NCI-H69 (cell line): ENCODE measurements at regions not wholly inside any gene's neighbourhood (a gene's known extent, or its start where the extent isn't known, plus 50 kb on each side); places are given as distances from the start of the nearest gene placed in this dataset.
A peak's percentile ranks its signal among the peaks of the same experiment; 100 is the strongest.

Experiments
- DNase-seq: peaks from one replicate; lab custom pipeline; 2025; lab: John Stamatoyannopoulos, UW

- DNase-seq, result no peak
Observed at GRCh38 chr4:189374176-189374575, 566.5 kb upstream of the FRG1 start.

- DNase-seq, result no peak
Observed at GRCh38 chr4:189376901-189377300, 563.8 kb upstream of the FRG1 start.

GRCh38 chr4:189377569-189377968 lies 563.1 kb upstream of the FRG1 start:
- no peak for DNase-seq

- no peak for DNase-seq
Observed at GRCh38 chr4:189385098-189385497, 555.6 kb upstream of the FRG1 start.

GRCh38 chr4:189385579-189385978 lies 555.1 kb upstream of the FRG1 start:
- DNase-seq, result no peak

DNA sequence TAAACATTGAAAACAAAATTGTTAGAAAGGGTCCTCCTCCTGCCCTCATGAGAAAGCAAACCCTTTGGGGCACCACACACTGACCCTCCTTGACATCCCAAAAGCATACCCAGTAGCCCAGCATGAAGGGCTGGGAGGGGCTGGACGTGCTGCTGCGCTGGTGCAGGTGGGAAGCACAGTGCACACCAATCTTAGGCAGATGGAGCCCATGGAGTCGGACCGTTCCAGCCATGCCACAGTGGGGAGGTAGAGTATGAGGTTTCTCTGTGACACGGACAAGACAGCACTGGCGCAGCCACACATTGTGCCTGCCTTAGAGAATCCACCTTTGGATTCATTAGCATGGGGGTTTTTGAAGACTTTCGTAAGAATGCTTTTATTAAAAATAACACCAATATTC lies 544.2 kb upstream of the FRG1 start:
- no peak for DNase-seq

GRCh38 chr4:189404271-189404670 lies 536.4 kb upstream of the FRG1 start:
- no peak for DNase-seq

GRCh38 chr4:189409158-189409557 lies 531.5 kb upstream of the FRG1 start:
- no peak for DNase-seq

DNA sequence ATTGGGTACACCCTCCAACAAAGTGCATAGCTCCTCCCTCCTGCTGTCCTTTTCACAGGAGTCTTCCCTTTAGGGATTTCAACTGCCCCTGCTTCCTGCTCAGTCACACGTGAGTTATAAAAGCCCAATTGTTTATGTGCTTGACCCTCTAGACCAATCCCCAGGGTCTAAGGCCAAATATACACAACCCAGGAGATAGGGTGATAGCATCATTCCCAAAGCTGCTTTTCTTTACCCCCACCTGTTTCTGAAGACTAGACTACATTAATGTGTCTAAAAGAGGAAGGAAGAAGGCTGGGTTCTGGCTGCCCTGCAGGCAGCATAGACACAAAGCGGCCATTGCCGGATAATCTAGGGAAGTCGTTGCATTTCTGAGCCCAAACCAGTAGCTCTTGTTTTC lies 526.7 kb upstream of the FRG1 start:
- DNase-seq, result no peak

- no peak for DNase-seq
Observed at GRCh38 chr4:189420572-189420971, 520.1 kb upstream of the FRG1 start.

GRCh38 chr4:189436207-189436606 lies 504.5 kb upstream of the FRG1 start:
- DNase-seq, result no peak

GRCh38 chr4:189440716-189441115 lies 500.0 kb upstream of the FRG1 start:
- DNase-seq, result no peak

- DNase-seq, result no peak
Observed at GRCh38 chr4:189443341-189443740, 497.3 kb upstream of the FRG1 start.

DNA sequence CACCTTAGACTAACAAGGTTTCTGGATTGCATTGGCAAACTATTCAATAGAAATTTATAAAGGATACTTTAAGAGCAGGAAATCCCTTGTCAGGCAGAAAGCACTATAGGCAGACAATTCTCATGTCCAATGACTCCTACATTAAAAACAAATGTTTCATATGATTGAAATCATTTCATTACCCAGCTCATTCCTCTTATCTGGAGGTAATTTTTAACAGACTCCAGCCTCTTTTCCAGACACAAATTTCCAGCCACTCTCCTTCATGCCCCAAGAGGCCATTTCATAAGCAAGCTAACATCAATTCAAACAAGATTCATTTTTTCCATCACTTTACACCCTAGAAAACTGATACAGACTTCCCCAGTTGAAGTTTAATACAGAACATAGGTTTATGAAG lies 495.1 kb upstream of the FRG1 start:
- no peak for DNase-seq

GRCh38 chr4:189463734-189464133 lies 476.9 kb upstream of the FRG1 start:
- DNase-seq, result no peak

DNA sequence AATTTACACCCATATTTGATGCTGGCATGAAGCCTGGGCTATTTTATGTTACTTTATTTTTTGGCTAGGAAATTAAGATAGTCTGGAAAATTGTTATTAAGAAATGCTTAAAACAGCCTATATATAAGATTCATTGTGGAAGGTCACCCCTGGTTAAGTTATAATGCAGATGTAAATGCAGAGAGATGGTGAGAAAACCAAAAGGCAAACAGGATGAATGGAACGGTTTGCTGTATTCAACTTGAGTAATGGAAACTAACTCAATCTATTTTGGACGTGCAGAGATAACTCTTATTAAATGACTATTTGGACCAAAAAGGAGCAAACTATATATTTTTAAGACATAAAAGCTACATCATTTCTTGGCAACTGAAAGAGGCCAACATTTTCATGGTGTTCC lies 446.3 kb upstream of the FRG1 start:
- no peak for DNase-seq

DNA sequence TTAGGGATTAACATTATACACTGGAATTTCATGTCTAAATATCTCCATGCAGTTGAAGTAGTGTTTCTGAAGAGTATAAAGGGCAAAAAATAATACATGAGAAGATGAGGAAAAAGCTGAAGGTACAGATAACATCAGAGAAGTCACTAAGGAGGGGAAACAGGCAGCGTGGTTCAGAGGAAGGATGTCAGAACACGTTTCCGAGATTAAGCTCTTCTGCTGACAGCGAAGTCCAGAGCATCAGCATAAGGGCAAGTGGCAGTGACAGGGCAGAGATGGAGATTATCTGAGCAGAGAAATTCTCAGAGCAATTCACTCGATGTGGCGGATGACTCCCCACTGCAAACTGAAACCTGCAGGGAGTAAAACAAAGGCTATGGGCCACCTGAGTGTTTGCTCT lies 443.2 kb upstream of the FRG1 start:
- DNase-seq, result no peak

DNA sequence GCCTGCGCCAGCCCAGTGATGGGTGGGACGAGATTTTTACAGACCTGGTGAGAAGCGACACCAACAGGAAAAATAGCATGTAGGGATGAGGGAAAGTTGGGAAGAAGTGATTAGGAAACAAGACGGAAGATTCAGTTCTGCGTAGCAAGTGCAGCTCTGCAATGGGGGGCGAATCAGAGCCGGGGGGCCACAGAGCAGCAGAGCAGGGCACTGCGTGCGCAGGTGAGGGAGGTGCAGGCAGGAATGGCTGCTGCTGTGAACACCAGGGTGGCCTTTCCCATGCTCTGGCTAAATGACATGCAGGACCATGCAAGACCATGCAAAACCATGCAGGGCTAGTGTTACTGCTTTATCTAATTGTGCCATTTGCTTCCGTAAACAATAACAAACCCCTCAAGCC lies 442.7 kb upstream of the FRG1 start:
- DNase-seq, result no peak

- DNase-seq, result no peak
Observed at GRCh38 chr4:189498457-189498856, 442.2 kb upstream of the FRG1 start.

DNA sequence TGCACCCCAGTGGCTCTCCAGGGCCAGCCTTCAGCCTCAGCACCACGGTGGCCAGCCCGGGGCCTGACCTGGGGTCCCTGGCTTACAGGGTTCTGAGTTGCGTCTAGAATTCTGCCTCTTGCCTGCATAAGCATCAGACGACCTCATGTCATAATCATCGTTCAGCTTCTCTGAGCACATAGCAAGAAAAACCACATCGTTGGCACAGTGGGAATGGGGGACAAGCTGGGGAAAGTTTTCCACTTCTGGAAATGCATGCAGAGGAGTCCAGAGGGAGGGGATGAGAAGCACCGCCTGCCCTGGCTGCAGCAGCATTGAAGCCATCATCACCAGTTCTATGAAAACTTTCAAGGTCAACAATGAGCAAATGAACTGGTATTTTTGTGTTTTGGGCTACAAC lies 441.0 kb upstream of the FRG1 start:
- no peak for DNase-seq

- no peak for DNase-seq
Observed at GRCh38 chr4:189500970-189501369, 439.7 kb upstream of the FRG1 start.

DNA sequence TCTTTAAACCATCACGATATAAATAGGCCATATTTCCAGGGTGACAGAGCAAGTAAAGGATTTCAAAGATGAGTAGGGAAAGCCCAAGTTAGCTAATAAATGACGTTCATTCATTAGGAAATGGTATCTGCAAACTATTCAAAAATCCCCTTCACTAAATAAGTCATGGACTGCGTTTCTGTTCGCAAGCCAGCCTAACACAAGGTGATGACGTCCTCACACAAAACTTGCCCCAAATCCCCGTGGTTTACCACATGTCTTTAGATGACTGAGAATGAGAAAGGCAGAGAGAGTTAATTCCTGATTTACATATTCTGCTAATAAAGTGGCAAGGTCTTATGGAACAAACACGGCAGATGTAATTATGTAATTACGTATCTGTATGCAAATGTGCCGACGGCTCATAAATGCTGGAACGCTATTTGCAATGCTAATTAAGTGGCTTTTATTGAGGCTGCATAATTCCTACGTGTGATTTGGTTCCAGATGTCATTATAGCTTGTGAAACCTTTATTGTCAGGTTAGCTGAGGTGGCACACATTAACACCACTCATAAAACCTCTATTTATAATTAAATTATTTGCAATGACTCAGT lies 437.7 kb upstream of the FRG1 start:
- DNase-seq, result peak; percentile 22

DNA sequence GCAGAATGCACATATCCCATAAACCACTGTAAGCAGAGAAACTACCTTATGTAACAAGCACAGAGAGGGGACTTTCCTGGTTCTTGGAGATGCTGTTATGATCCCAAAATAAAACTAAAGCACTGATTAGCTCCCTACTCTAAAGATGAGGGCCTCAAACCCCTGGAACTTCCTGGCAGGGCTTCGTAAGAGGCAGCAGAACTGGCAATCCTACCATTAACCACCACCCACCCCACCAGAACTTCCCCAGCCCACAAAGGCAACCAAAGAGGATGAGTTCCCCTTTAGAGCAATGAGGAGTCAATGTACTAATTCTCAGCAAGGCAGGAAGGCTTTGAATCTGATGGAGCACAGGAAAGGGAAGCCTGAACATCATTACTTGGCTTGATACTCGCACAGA lies 436.5 kb upstream of the FRG1 start:
- DNase-seq, result no peak

DNA sequence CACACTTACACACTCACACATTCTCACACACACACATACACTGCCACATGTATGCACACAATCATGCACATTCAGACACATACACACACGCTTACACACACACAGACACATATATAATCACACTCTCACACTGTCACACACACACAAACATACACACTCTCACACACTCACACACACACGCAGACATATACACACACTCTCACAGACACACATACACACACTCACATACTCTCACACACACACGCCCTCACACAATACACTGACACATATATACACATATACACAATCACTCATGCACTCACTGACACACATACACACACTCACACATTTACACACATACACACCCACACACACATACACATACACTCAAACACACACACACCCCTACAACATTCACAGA lies 435.3 kb upstream of the FRG1 start:
- no peak for DNase-seq

DNA sequence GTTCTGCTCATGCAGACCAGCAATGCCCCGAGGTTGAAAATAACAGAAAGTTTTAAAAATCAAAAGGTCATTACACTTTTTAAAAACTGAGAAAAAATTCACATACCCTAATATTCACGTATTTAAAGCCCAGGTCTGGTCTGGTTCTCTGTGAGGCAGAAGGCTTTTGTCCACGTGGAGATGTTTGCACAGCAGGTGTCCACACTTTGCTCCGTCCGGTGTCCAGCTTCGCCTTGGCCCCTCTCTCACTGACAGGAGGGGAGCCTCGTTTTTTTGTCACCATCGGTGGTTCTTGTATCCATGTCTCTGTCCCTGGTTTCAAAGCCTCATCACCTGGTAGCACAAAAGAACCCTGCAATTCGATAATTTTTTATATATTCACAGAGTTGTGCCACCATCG lies 434.6 kb upstream of the FRG1 start:
- DNase-seq, result no peak
